ENCODE measurements at regions not wholly inside any gene's neighbourhood (a gene's known extent, or its start where the extent isn't known, plus 50 kb on each side); places are given as distances from the start of the nearest gene placed in this dataset.

DNA sequence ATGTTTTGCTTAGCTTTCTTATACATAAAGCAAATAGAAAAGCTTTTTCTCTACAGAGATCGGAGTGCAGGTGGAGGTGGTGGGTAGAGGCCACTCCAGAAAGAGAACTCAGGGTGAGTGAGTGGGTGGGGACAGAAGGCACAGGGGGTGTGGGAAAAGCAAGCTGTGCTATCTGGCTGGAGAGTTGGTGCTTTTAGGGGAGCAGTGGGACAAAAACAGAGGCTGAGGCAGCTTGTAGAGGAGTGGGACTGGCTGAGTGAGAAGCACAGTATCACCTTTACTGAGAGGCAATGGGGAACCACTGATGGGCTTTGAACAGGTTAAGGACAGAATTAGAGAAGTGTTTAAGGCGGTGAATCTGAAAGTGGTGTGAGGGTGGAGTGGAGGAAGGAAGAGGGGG lies 275.3 kb downstream of the TCF7L2 start:
- H2AFZ ChIP-seq (ENCODE audit: low read depth, low read length) = no peak overlapping the region
- TF ChIP-seq ZNF175 (CRISPR knock-in tag; IDR thresholded peaks at IDR 0.05; ENCODE audit: low read depth) (no peak), ZBTB40 (IDR thresholded peaks at IDR 0.05) (no peak), ZBTB40 (CRISPR knock-in tag; IDR thresholded peaks at IDR 0.05) (no peak), PRPF4 (IDR thresholded peaks at IDR 0.05; ENCODE audit: insufficient read depth, low read depth, low read length, poor library complexity, severe bottlenecking) (no peak), ZBTB8A (IDR thresholded peaks at IDR 0.05; ENCODE audit: partially characterized antibody) (no peak), ZNF780A (CRISPR knock-in tag; IDR thresholded peaks at IDR 0.05) (no peak), ZNF639 (CRISPR knock-in tag; conservative IDR thresholded peaks at IDR 0.05 in 1 of 2, IDR thresholded peaks at IDR 0.05 in 1 of 2) (no peak), ZNF707 (CRISPR knock-in tag; conservative IDR thresholded peaks at IDR 0.05) (no peak), POU5F1 (IDR thresholded peaks at IDR 0.05; ENCODE audit: borderline replicate concordance, low read depth, low read length, partially characterized antibody) (no peak), ZNF133 (CRISPR knock-in tag; IDR thresholded peaks at IDR 0.05) (no peak)

More for the DNA sequence above, 275.3 kb downstream of the TCF7L2 start:
- H3K36me3 ChIP-seq (ENCODE audit: control insufficient read depth, insufficient read depth, low read length) = no peaks in the 10 kb centered on the region
- H3K4me2 ChIP-seq (ENCODE audit: insufficient read depth, low read length) = no peak overlapping the region
- intact Hi-C loops (cut with micrococcal nuclease) = no loop called here
- no peak for FAIRE-seq
- ChIA-PET POLR2A (no interaction called here), CTCF (ENCODE audit: low intra/inter-chr PET ratio) (no interaction called here)
- H3K9me1 ChIP-seq (ENCODE audit: control insufficient read depth, insufficient read depth, low read length) = no peaks in the 10 kb centered on the region
- BruUV-seq (replicated peaks) = no TSS peak
- H3K9ac ChIP-seq (ENCODE audit: insufficient read depth in 1 of 2, low read depth in 2 of 2, low read length in 2 of 2) = no peak overlapping the region
- H3K4me3 ChIP-seq = no peak overlapping the region
- ATAC-seq = no peak
- H3K4me1 ChIP-seq (replicated peaks in 1 of 2; ENCODE audit: control insufficient read depth in 2 of 2, insufficient read depth in 2 of 2, low read length in 2 of 2) = no peaks in the 10 kb centered on the region
- in situ Hi-C loops (cut with MboI) = no loop called here
- H3K27me3 ChIP-seq (ENCODE audit: control insufficient read depth in 2 of 2, insufficient read depth in 2 of 2, low read length in 2 of 2) = peaks cover 0 to 31% of the 10 kb centered on the region in 2 experiments; a peak in 3 of 5 replicates
- no peaks in the 10 kb centered on the region for H3K79me2 ChIP-seq (ENCODE audit: control insufficient read depth, insufficient read depth, low read length)
- no peak overlapping the region for H3K27ac ChIP-seq (ENCODE audit: extremely low read depth, low read depth, low read length)
- WGBS (ENCODE audit: insufficient coverage, low coverage, missing lambda C conversion rate) = 8% methylated on average over 2 of the region's 2 CpGs
- DNase-seq (ENCODE audit: extremely low read depth in 1 of 4, low spot score in 3 of 4) = no peak
- H4K20me1 ChIP-seq (replicated peaks; ENCODE audit: control insufficient read depth, insufficient read depth, low read length) = 0 out of 2 replicates have a peak, but pooled peaks cover 3% of the 10 kb centered on the region
- no peaks in the 10 kb centered on the region for H3K9me3 ChIP-seq (replicated peaks; ENCODE audit: control insufficient read depth, insufficient read depth, low read depth, low read length)

Measured in K562 (cell line).